ENCODE measurements at regions not wholly inside any gene's neighbourhood (a gene's known extent, or its start where the extent isn't known, plus 50 kb on each side); places are given as distances from the start of the nearest gene placed in this dataset.

DNA sequence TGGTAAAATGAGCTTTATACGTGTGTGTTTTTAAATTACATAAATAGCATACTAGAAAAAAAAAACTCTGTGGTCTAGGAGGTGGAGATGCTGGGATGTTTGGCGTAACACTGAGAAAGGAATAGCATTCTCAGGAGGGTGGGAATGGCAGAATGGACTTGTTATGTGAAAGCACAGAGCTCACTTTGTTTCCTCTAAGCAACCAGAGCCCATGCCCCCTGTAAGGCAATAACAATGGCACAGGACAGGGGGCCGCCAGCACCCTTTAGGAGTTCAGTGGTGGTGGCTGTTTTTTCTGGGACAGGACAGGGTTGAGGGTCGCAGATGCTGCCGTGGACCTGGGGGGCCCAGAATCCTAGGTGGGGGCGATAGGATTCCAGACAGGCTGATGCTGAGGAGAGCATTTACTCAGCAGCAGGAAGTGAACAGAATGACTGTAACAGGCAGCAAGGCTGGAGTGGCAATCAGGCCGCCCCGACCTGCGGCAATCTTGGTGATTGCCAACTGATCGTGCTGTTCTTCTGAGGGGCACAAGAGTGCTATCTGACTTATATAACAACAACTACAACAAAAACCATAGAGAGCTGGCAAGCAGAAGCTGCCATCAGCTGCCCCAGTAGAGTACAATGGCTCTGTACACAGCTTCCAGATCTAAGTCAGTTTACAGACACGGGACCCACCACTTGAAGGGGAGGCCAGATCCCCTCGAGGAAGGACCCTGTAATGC, 160.4 kb downstream of the UACA start:
- Histone ChIP-seq H3K4me3 (no peak overlapping the region), H3K4me1 (peaks cover 0 to 13% (median 0%) of the 10 kb centered on the region in 4 donors), H3K9me3 (peaks cover 0 to 2% (median 0%) of the 10 kb centered on the region in 4 donors), H3K27me3 (no peaks in the 10 kb centered on the region), H3K36me3 (no peaks in the 10 kb centered on the region), H3K27ac (no peak overlapping the region)
- TF ChIP-seq POLR2A (IDR thresholded peaks at IDR 0.05): no peak
- TF ChIP-seq, protein P1, sequence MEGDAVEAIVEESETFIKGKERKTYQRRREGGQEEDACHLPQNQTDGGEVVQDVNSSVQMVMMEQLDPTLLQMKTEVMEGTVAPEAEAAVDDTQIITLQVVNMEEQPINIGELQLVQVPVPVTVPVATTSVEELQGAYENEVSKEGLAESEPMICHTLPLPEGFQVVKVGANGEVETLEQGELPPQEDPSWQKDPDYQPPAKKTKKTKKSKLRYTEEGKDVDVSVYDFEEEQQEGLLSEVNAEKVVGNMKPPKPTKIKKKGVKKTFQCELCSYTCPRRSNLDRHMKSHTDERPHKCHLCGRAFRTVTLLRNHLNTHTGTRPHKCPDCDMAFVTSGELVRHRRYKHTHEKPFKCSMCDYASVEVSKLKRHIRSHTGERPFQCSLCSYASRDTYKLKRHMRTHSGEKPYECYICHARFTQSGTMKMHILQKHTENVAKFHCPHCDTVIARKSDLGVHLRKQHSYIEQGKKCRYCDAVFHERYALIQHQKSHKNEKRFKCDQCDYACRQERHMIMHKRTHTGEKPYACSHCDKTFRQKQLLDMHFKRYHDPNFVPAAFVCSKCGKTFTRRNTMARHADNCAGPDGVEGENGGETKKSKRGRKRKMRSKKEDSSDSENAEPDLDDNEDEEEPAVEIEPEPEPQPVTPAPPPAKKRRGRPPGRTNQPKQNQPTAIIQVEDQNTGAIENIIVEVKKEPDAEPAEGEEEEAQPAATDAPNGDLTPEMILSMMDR (IDR thresholded peaks at IDR 0.05): no peak
- no peak for DNase-seq

DNA sequence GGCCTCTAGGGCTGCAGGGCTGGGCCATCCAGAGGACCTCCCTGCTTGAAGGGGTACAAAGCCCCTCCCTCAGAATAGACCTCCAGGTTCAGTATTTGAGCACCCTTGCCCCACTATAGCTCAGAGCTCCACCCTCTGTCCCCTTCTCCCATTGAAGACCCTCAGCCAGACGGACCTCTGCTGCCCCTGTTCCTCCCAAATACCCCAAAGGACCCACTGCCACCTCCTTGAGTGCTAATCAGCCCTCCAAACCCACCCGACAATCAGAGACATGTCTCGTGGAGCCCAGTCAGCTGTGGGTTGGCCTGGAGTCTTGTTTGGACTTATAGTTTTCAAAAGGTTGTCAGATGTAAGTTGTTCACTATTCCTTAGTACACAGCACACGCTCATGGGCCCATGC, 161.1 kb downstream of the UACA start:
- Histone ChIP-seq H3K4me1 (peaks cover 0 to 13% (median 0%) of the 10 kb centered on the region in 4 donors), H3K27me3 (no peaks in the 10 kb centered on the region), H3K36me3 (no peaks in the 10 kb centered on the region), H3K4me3 (no peak overlapping the region), H3K27ac (no peak overlapping the region), H3K9me3 (peaks cover 0 to 2% (median 0%) of the 10 kb centered on the region in 4 donors)
- no peak for TF ChIP-seq POLR2A (IDR thresholded peaks at IDR 0.05)
- TF ChIP-seq, protein P1 (IDR thresholded peaks at IDR 0.05): no peak
- no peak for DNase-seq

DNA sequence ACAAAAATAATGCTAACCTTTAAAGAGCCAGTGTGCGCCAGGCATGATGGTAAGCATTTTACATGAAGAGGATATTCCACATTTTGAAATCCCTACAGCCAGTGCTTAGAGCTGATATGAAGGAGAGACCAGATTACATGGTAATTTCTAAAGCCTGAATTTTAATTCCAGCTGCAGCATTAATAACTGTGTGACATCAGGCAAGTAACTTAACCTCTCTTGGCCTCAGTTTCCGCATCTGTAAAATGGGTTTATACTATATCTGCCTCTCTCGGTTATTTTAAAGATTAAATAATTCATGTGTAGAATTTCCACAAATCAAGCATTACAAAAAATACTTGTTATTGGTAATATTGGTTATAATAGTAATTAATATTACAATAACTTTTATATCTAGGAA, 165.4 kb downstream of the UACA start:
- Histone ChIP-seq H3K27me3 (no peaks in the 10 kb centered on the region), H3K36me3 (no peaks in the 10 kb centered on the region), H3K9me3 (peaks cover 0 to 2% (median 0%) of the 10 kb centered on the region in 4 donors), H3K27ac (no peak overlapping the region), H3K4me3 (no peak overlapping the region), H3K4me1 (no peaks in the 10 kb centered on the region)
- TF ChIP-seq, protein P1 (IDR thresholded peaks at IDR 0.05): no peak
- TF ChIP-seq POLR2A (IDR thresholded peaks at IDR 0.05): no peak
- DNase-seq: no peak

DNA sequence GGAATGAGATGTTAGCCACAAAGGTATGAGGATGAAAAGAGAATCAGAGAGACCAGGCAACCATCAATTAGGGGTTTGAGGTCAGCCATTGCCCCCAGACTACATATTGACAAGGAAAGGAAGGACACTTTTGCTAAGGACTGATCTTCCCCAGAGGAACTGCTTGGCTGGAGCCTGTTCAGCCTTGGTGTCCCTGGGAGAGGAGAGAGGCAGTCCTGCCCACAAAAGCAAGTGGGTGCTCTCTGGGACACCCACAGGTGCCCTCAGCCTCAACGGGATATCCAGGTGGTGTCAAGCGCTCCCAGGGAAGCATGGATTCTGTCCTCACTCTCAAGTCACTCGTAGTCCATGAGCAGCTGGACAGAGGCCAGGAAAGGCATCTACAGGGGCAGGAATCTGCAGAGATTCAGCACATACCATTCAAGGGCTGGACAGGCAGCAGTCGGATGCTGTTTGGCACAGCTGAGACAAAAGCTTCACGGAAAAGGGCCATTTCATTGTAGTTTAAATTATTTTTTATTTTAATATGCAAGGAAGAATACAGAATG, 166.2 kb downstream of the UACA start:
- Histone ChIP-seq H3K9me3 (peaks cover 0 to 2% (median 0%) of the 10 kb centered on the region in 4 donors), H3K4me1 (no peaks in the 10 kb centered on the region), H3K27ac (no peak overlapping the region), H3K36me3 (no peaks in the 10 kb centered on the region), H3K4me3 (no peak overlapping the region), H3K27me3 (no peaks in the 10 kb centered on the region)
- DNase-seq: no peak
- TF ChIP-seq POLR2A (IDR thresholded peaks at IDR 0.05): no peak
- TF ChIP-seq, protein P1 (IDR thresholded peaks at IDR 0.05): no peak

DNA sequence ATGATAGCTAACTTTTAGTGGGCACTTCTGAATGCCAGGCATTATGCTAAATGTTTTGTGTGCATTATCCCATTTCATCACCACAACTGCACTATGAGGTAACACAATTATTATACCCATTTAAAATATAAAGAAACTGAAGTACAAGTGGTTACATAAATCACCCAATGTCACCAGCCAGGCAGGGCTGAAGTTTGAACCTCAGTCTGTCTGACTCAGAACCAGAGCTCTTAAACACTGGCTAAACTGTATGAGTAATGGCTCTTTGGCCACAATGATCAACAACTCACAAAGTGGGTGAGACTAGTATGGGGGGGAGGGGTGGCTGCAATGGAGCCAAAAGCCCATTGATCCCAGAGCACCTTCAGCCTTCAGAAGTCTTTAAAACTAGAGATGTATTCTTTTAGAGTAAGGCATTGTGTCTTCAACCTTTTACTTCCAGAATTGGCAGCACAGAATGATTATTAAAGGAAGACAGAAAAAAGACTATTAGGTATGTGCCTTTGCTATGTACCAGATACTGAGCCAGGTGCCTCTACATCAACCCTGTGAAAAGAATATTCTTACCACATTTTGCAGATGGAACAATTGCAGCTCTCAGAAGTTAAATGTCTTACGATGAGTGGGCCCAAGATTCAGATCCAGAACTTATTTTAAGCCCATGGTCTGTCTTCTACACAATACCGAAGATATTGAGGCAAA, 166.9 kb downstream of the UACA start:
- Histone ChIP-seq H3K27ac (no peak overlapping the region), H3K4me1 (no peaks in the 10 kb centered on the region), H3K9me3 (peaks cover 0 to 2% (median 0%) of the 10 kb centered on the region in 4 donors), H3K27me3 (no peaks in the 10 kb centered on the region), H3K4me3 (no peak overlapping the region), H3K36me3 (no peaks in the 10 kb centered on the region)
- no peak for TF ChIP-seq POLR2A (IDR thresholded peaks at IDR 0.05)
- TF ChIP-seq, protein P1 (IDR thresholded peaks at IDR 0.05): no peak
- peak in 1 of 3 donors; percentile 77 for DNase-seq
